Ishikawa (cell line): ENCODE measurements at regions not wholly inside any gene's neighbourhood (a gene's known extent, or its start where the extent isn't known, plus 50 kb on each side); places are given as distances from the start of the nearest gene placed in this dataset.

ENCODE experiments used
- CREB1 ChIP-seq: IDR thresholded peaks from 2 replicates; pipeline ENCODE4 v1.6.1; 2012; ENCODE audit warnings: low read depth
- EP300 ChIP-seq: IDR thresholded peaks from 2 replicates; pipeline ENCODE4 v1.6.1; 2012; ENCODE audit warnings: borderline replicate concordance
- FOXM1 ChIP-seq: IDR thresholded peaks from 2 replicates; pipeline ENCODE4 v1.6.1; 2012; ENCODE audit warnings: low read depth, borderline replicate concordance
- NFIC ChIP-seq: IDR thresholded peaks from 2 replicates; pipeline ENCODE4 v1.6.1; 2012
- RAD21 ChIP-seq: IDR thresholded peaks from 2 replicates; pipeline ENCODE4 v1.6.1; 2012; ENCODE audit warnings: low read depth
- TAF1 ChIP-seq: IDR thresholded peaks from 2 replicates; pipeline ENCODE4 v1.6.1; 2012; ENCODE audit warnings: low read depth, mild to moderate bottlenecking
- TCF12 ChIP-seq: IDR thresholded peaks from 2 replicates; pipeline ENCODE4 v1.6.1; 2012; ENCODE audit warnings: low read depth
- YY1 ChIP-seq: IDR thresholded peaks from 2 replicates; pipeline ENCODE4 v1.6.1; 2012; ENCODE audit warnings: low read depth
- TF ChIP-seq, protein P1 (sequence below): IDR thresholded peaks from 2 replicates; pipeline ENCODE4 v1.6.1; 2012
- TF ChIP-seq, protein P2 (sequence below): IDR thresholded peaks from 2 replicates; pipeline ENCODE4 v1.6.1; 2012

DNA sequence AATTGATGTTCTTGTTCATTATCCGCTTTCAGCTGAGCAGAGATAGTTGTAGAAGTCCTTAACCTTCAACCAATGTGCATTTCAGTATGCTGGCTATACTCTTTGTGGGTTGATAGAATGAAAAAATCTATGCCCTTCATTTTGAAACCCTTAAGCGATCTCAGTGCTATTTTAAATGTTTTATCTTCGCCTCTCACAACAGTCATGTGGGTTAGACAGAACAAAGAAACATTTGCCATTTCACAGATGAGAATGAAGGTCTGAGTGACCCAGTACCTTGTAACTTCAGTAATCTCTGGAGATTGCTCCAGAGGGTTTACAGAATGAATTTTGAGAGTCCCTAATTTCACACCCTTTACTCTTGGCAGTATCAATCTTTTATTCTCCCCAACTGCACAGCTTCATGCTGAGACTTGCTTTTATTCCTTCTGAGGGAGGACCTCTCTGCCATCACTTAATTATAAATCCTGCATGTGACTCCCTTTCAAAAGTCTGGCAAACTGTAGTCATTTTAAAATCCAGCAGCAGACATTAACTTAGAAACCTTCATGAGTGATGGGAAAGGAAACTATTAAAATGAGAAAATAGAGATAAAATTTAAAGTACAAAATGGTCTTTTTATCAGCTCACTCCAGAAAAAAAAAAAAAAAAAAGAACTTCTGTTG, 921.5 kb downstream of the RAB28 start:
- TF ChIP-seq, protein P1, sequence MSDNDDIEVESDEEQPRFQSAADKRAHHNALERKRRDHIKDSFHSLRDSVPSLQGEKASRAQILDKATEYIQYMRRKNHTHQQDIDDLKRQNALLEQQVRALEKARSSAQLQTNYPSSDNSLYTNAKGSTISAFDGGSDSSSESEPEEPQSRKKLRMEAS: no peak
- TF ChIP-seq RAD21: no peak
- no peak for TF ChIP-seq CREB1
- TF ChIP-seq TAF1: no peak
- TF ChIP-seq FOXM1: no peak
- TF ChIP-seq EP300: no peak
- TF ChIP-seq, protein P2, sequence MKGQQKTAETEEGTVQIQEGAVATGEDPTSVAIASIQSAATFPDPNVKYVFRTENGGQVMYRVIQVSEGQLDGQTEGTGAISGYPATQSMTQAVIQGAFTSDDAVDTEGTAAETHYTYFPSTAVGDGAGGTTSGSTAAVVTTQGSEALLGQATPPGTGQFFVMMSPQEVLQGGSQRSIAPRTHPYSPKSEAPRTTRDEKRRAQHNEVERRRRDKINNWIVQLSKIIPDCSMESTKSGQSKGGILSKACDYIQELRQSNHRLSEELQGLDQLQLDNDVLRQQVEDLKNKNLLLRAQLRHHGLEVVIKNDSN: no peak
- TF ChIP-seq NFIC: no peak
- TF ChIP-seq TCF12: no peak
- no peak for TF ChIP-seq YY1
